ENCODE measurements at regions not wholly inside any gene's neighbourhood (a gene's known extent, or its start where the extent isn't known, plus 50 kb on each side); places are given as distances from the start of the nearest gene placed in this dataset.

GRCh38 chr10:6328699-6329423, 126.1 kb downstream of the PFKFB3 start:
- no peak overlapping the region for H3K4me3 Mint-ChIP-seq

GRCh38 chr10:6333086-6333485, 130.4 kb downstream of the PFKFB3 start:
- Mint-ChIP-seq H3K27me3 (no peaks in the 10 kb centered on the region), H3K27ac (no peak overlapping the region), H3K4me1 (no peaks in the 10 kb centered on the region), H3K36me3 (ENCODE audit: low read depth) (peaks cover 14% of the 10 kb centered on the region), H3K9me3 (peaks cover 16% of the 10 kb centered on the region), H3K4me3 (no peak overlapping the region)
- DNase-seq (no peak), ATAC-seq (no peak)

More at GRCh38 chr10:6328699-6329423, 126.1 kb downstream of the PFKFB3 start:
- DNase-seq = no peak
- no peak for ATAC-seq
- Mint-ChIP-seq H3K36me3 (ENCODE audit: low read depth) (peaks cover 9% of the 10 kb centered on the region), H3K9me3 (peaks cover 11% of the 10 kb centered on the region), H3K27ac (no peak overlapping the region), H3K4me1 (no peaks in the 10 kb centered on the region), H3K27me3 (no peaks in the 10 kb centered on the region)

GRCh38 chr10:6333973-6334372, 131.2 kb downstream of the PFKFB3 start:
- H3K36me3 Mint-ChIP-seq (ENCODE audit: low read depth) = peaks cover 13% of the 10 kb centered on the region
- no peaks in the 10 kb centered on the region for H3K4me1 Mint-ChIP-seq
- no peak overlapping the region for H3K27ac Mint-ChIP-seq
- no peak for ATAC-seq
- H3K27me3 Mint-ChIP-seq = no peaks in the 10 kb centered on the region
- DNase-seq = no peak
- peaks cover 16% of the 10 kb centered on the region for H3K9me3 Mint-ChIP-seq
- no peak overlapping the region for H3K4me3 Mint-ChIP-seq

- H3K27ac Mint-ChIP-seq = no peak overlapping the region
- H3K27me3 Mint-ChIP-seq = no peaks in the 10 kb centered on the region
- peaks cover 10% of the 10 kb centered on the region for H3K36me3 Mint-ChIP-seq (ENCODE audit: low read depth)
- DNase-seq (no peak), ATAC-seq (no peak)
- no peaks in the 10 kb centered on the region for H3K4me1 Mint-ChIP-seq
- H3K4me3 Mint-ChIP-seq = no peak overlapping the region
- H3K9me3 Mint-ChIP-seq = peaks cover 16% of the 10 kb centered on the region
Observed at GRCh38 chr10:6336016-6336415, 133.3 kb downstream of the PFKFB3 start.

GRCh38 chr10:6337382-6337781, 134.7 kb downstream of the PFKFB3 start:
- Mint-ChIP-seq H3K27ac (no peak overlapping the region), H3K4me1 (no peaks in the 10 kb centered on the region), H3K9me3 (peaks cover 16% of the 10 kb centered on the region), H3K27me3 (no peaks in the 10 kb centered on the region), H3K36me3 (ENCODE audit: low read depth) (peaks cover 10% of the 10 kb centered on the region), H3K4me3 (no peak overlapping the region)
- no peak for DNase-seq
- no peak for ATAC-seq

GRCh38 chr10:6338361-6338760, 135.6 kb downstream of the PFKFB3 start:
- Mint-ChIP-seq H3K27me3 (no peaks in the 10 kb centered on the region), H3K4me1 (no peaks in the 10 kb centered on the region), H3K9me3 (peaks cover 10% of the 10 kb centered on the region), H3K27ac (no peak overlapping the region), H3K36me3 (ENCODE audit: low read depth) (peaks cover 8% of the 10 kb centered on the region), H3K4me3 (no peak overlapping the region)
- no peak for DNase-seq
- ATAC-seq = no peak

- H3K9me3 Mint-ChIP-seq = peaks cover 3% of the 10 kb centered on the region
- no peaks in the 10 kb centered on the region for H3K36me3 Mint-ChIP-seq (ENCODE audit: low read depth)
- no peak overlapping the region for H3K27ac Mint-ChIP-seq
- H3K4me3 Mint-ChIP-seq = no peak overlapping the region
- H3K27me3 Mint-ChIP-seq = no peaks in the 10 kb centered on the region
- H3K4me1 Mint-ChIP-seq = no peaks in the 10 kb centered on the region
- DNase-seq (no peak), ATAC-seq (no peak)
Observed at GRCh38 chr10:6339891-6340290, 137.2 kb downstream of the PFKFB3 start.

- H3K4me3 Mint-ChIP-seq = no peak overlapping the region
- H3K9me3 Mint-ChIP-seq = peaks cover 11% of the 10 kb centered on the region
- ATAC-seq = no peak
- H3K27ac Mint-ChIP-seq = no peak overlapping the region
- DNase-seq = no peak
- peaks cover 21% of the 10 kb centered on the region for H3K4me1 Mint-ChIP-seq
- H3K36me3 Mint-ChIP-seq (ENCODE audit: low read depth) = peaks cover 7% of the 10 kb centered on the region
- H3K27me3 Mint-ChIP-seq = no peaks in the 10 kb centered on the region
Observed at GRCh38 chr10:6342096-6342685, 139.5 kb downstream of the PFKFB3 start.

- Mint-ChIP-seq H3K9me3 (peaks cover 11% of the 10 kb centered on the region), H3K27me3 (no peaks in the 10 kb centered on the region), H3K4me1 (peaks cover 33% of the 10 kb centered on the region), H3K36me3 (ENCODE audit: low read depth) (peaks cover 7% of the 10 kb centered on the region), H3K27ac (no peak overlapping the region), H3K4me3 (no peak overlapping the region)
- ATAC-seq (no peak), DNase-seq (no peak)
Observed at GRCh38 chr10:6343305-6344010, 140.7 kb downstream of the PFKFB3 start.

- no peaks in the 10 kb centered on the region for H3K27me3 Mint-ChIP-seq
- H3K9me3 Mint-ChIP-seq = peaks cover 11% of the 10 kb centered on the region
- peak overlapping the region; percentile 33 for H3K27ac Mint-ChIP-seq
- peaks cover 52% of the 10 kb centered on the region for H3K4me1 Mint-ChIP-seq
- ATAC-seq (no peak), DNase-seq (no peak)
- peaks cover 7% of the 10 kb centered on the region for H3K36me3 Mint-ChIP-seq (ENCODE audit: low read depth)
- H3K4me3 Mint-ChIP-seq = no peak overlapping the region
Observed at GRCh38 chr10:6345404-6345803, 142.7 kb downstream of the PFKFB3 start.

GRCh38 chr10:6346631-6347030, 143.9 kb downstream of the PFKFB3 start:
- peak overlapping the region; percentile 72 for H3K4me3 Mint-ChIP-seq
- peaks cover 7% of the 10 kb centered on the region for H3K36me3 Mint-ChIP-seq (ENCODE audit: low read depth)
- DNase-seq = no peak
- peak overlapping the region; percentile 92 for H3K27ac Mint-ChIP-seq
- H3K27me3 Mint-ChIP-seq = no peaks in the 10 kb centered on the region
- peaks cover 54% of the 10 kb centered on the region for H3K4me1 Mint-ChIP-seq
- peaks cover 11% of the 10 kb centered on the region for H3K9me3 Mint-ChIP-seq
- ATAC-seq = no peak

GRCh38 chr10:6347391-6347951, 144.7 kb downstream of the PFKFB3 start:
- peak overlapping the region; percentile 92 for H3K27ac Mint-ChIP-seq
- peaks cover 7% of the 10 kb centered on the region for H3K36me3 Mint-ChIP-seq (ENCODE audit: low read depth)
- DNase-seq = peak; percentile 66
- H3K9me3 Mint-ChIP-seq = peaks cover 11% of the 10 kb centered on the region
- H3K4me1 Mint-ChIP-seq = peaks cover 54% of the 10 kb centered on the region
- no peaks in the 10 kb centered on the region for H3K27me3 Mint-ChIP-seq
- ATAC-seq = peak; percentile 61
- peak overlapping the region; percentile 72 for H3K4me3 Mint-ChIP-seq

GRCh38 chr10:6348096-6348874, 145.6 kb downstream of the PFKFB3 start:
- Mint-ChIP-seq H3K4me3 (peak overlapping the region; percentile 72), H3K27me3 (no peaks in the 10 kb centered on the region), H3K36me3 (ENCODE audit: low read depth) (peaks cover 7% of the 10 kb centered on the region), H3K4me1 (peaks cover 54% of the 10 kb centered on the region), H3K9me3 (peaks cover 11% of the 10 kb centered on the region), H3K27ac (peak overlapping the region; percentile 92)
- peak; percentile 83 for DNase-seq
- ATAC-seq = peak; percentile 95

GRCh38 chr10:6349846-6350535, 147.3 kb downstream of the PFKFB3 start:
- Mint-ChIP-seq H3K9me3 (peaks cover 13% of the 10 kb centered on the region), H3K36me3 (ENCODE audit: low read depth) (peaks cover 7% of the 10 kb centered on the region), H3K4me3 (no peak overlapping the region), H3K27me3 (no peaks in the 10 kb centered on the region), H3K27ac (peak overlapping the region; percentile 43), H3K4me1 (peaks cover 54% of the 10 kb centered on the region)
- no peak for ATAC-seq
- DNase-seq = no peak
